ENCODE measurements at regions not wholly inside any gene's neighbourhood (a gene's known extent, or its start where the extent isn't known, plus 50 kb on each side); places are given as distances from the start of the nearest gene placed in this dataset.

DNA sequence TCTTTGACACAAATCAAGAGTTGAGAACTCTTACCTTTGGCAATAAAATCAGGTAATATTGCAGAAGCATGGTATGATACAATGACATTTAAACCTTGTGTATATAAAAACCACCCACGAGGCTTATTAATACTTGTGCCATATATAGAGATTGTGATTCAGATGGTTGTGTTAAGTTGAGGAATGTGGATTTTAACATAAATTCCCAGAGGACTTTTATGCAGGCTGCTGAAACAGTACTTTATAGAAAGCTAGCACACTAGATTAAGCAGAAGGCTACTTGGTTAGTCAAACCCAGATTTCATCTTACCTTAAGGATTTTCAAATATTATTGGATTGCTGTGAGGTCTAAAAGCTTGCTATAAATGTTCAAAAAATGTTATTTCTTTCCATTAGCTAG is 325.7 kb upstream of the PCDH10 start:
- Histone ChIP-seq H3K4me3 (no peak overlapping the region), H3K27me3 (no peaks in the 10 kb centered on the region), H3K9me3 (replicated peaks in 1 of 11) (peaks cover 0 to 2% (median 0%) of the 10 kb centered on the region in 11 experiments; a peak in 6 of 22 replicates), H3K36me3 (no peaks in the 10 kb centered on the region), H4K20me1 (no peaks in the 10 kb centered on the region; a peak in 1 of 22 replicates), H3K4me1 (peaks cover 0 to 5% (median 0%) of the 10 kb centered on the region in 10 experiments; a peak in 1 of 20 replicates), H3K4me2 (no peak overlapping the region), H3K27ac (no peak overlapping the region), H3K9ac (no peak overlapping the region)
- TF ChIP-seq Cebpa-rat (IDR thresholded peaks at IDR 0.05) = no peak

DNA sequence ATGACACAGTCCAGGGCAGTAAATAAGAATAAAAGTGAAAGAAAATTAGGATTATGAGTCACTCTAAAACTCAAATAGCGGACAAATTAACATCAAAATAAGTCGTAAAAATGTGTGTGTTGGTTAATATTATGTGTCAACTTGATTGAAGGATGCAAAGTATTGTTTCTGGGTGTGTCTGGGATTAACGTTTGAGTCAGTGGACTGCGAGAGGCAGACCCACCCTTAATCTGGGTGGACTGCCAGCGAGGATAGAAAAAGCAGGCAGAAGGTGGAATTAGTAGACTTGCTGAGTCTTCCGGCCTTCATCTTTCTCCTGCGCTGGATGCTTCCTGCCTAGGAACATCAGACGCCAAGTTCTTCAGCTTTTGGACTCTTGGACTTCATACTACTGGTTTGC is 324.3 kb upstream of the PCDH10 start:
- Histone ChIP-seq H3K4me3 (no peak overlapping the region), H3K9me3 (replicated peaks in 1 of 11) (no peaks in the 10 kb centered on the region), H3K4me2 (no peak overlapping the region), H3K36me3 (no peaks in the 10 kb centered on the region), H3K27me3 (no peaks in the 10 kb centered on the region), H3K27ac (no peak overlapping the region), H4K20me1 (no peaks in the 10 kb centered on the region; a peak in 1 of 22 replicates), H3K9ac (no peak overlapping the region), H3K4me1 (peaks cover 0 to 5% (median 0%) of the 10 kb centered on the region in 10 experiments; a peak in 1 of 20 replicates)
- no peak for TF ChIP-seq Cebpa-rat (IDR thresholded peaks at IDR 0.05)

DNA sequence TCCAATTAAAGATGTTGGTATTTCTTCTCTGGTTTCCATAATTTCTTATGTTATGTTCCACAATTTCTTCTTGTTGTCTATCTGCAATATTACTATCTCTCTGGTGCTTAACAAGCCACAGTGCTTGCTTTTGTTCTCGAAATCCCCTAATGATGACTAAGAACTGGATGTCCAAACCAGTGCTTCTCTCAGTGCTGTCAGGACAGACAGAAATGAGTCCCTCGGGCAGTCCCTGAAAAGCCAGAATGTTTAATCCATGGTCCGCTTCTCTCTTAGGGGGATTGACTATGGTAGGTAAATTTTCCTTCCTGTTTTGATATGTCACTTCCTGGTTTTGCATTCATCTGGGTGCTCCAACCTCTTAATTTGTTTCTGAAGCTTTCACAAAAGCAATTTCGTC is 321.6 kb upstream of the PCDH10 start:
- Histone ChIP-seq H4K20me1 (no peaks in the 10 kb centered on the region; a peak in 1 of 22 replicates), H3K27me3 (no peaks in the 10 kb centered on the region), H3K9me3 (replicated peaks in 1 of 11) (no peaks in the 10 kb centered on the region), H3K4me1 (peaks cover 0 to 5% (median 0%) of the 10 kb centered on the region in 10 experiments; a peak in 1 of 20 replicates), H3K4me3 (no peak overlapping the region), H3K27ac (no peak overlapping the region), H3K4me2 (no peak overlapping the region), H3K36me3 (no peaks in the 10 kb centered on the region), H3K9ac (no peak overlapping the region)
- no peak for TF ChIP-seq Cebpa-rat (IDR thresholded peaks at IDR 0.05)

DNA sequence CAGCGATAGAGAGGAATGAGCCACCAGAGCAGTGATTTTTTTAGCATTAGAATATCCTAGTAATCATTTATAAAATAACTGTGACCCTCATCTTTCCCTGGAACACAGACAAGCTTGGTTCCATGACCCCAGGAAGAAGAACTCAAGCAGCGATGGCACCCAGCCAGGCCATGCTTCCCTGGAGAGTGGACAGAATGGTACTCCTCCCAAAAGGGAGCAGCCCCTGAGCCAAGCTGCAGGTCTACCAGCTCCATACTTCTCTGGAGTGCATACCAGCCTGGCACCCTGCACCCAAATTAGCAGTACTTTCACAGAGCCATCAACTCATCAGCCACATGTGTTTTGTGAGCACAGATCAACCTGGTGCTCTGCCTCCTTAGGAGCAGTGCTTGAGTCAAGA is 310.9 kb upstream of the PCDH10 start:
- Histone ChIP-seq H3K9ac (no peak overlapping the region), H3K4me1 (no peaks in the 10 kb centered on the region), H3K27me3 (no peaks in the 10 kb centered on the region), H3K36me3 (no peaks in the 10 kb centered on the region), H4K20me1 (no peaks in the 10 kb centered on the region), H3K4me2 (no peak overlapping the region), H3K27ac (no peak overlapping the region), H3K4me3 (no peak overlapping the region), H3K9me3 (replicated peaks in 1 of 11) (peaks cover 7 to 31% (median 22%) of the 10 kb centered on the region in 11 experiments)
- TF ChIP-seq Cebpa-rat (IDR thresholded peaks at IDR 0.05) = no peak

DNA sequence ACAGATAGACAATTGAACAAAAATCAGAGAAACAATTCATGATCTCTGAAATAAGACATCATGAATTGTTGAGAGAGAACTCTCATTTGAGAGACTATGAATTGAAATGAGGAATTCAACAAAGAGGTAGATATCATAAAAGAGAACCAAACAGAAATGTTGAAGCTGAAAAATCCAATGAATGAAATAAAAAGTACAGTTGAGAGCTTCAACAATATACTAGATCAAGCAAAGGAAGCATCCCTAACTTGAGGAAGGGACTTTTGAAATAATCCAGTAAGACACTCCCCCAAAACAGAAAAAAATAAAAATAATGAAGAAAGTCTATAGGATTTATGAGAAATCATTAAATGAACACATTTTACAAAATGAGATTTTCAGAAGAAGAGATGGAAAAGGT is 310.0 kb upstream of the PCDH10 start:
- no peak overlapping the region for H3K4me2 ChIP-seq
- peaks cover 7 to 31% (median 22%) of the 10 kb centered on the region in 11 experiments for H3K9me3 ChIP-seq (replicated peaks in 1 of 11)
- no peak overlapping the region for H3K9ac ChIP-seq
- TF ChIP-seq Cebpa-rat (IDR thresholded peaks at IDR 0.05) = no peak
- H3K4me1 ChIP-seq = no peaks in the 10 kb centered on the region
- no peak overlapping the region for H3K4me3 ChIP-seq
- no peaks in the 10 kb centered on the region for H3K36me3 ChIP-seq
- H4K20me1 ChIP-seq = no peaks in the 10 kb centered on the region
- no peaks in the 10 kb centered on the region for H3K27me3 ChIP-seq
- H3K27ac ChIP-seq = no peak overlapping the region

DNA sequence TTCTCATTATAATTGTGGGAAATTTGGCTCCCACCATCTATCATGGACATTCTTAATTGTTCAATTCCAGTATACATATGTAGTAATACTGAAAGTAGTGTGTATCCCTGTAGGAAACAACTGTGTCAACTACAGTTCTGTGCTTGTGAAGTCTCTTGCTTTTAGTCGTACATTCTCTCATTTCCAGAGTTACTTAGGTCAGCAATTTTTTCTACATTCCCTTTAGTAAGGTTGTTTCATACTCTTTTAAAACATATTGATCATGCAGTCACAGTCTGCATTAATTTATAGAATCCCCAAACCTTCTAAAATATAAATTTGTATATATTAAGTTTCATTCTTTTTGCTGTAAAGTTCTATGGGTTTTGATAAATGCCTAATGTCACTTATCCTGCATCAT is 289.2 kb upstream of the PCDH10 start:
- Histone ChIP-seq H4K20me1 (no peaks in the 10 kb centered on the region), H3K36me3 (no peaks in the 10 kb centered on the region), H3K9ac (no peak overlapping the region), H3K9me3 (replicated peaks in 1 of 11) (no peaks in the 10 kb centered on the region), H3K27me3 (no peaks in the 10 kb centered on the region), H3K4me3 (no peak overlapping the region), H3K27ac (no peak overlapping the region), H3K4me1 (no peaks in the 10 kb centered on the region), H3K4me2 (no peak overlapping the region)
- no peak for TF ChIP-seq Cebpa-rat (IDR thresholded peaks at IDR 0.05)

DNA sequence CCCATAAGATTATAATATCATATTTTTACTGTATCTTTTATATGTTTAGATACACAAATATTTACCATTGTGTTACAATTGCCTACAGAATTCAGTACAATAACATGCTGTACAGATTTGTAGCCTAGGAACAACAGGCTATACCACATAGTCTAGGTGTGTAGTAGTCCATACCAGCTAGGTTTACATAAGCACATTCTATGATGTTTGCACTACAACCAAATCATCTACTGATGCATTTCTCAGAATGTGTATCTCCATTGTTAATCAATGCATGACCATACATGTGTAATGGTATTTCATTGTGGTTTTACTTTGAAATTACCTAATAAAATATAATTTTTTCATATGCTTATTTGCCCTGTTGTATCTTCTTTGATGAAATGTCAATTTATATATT is 288.1 kb upstream of the PCDH10 start:
- Histone ChIP-seq H3K4me2 (no peak overlapping the region), H3K27me3 (no peaks in the 10 kb centered on the region), H4K20me1 (no peaks in the 10 kb centered on the region), H3K36me3 (no peaks in the 10 kb centered on the region), H3K4me1 (no peaks in the 10 kb centered on the region), H3K9me3 (replicated peaks in 1 of 11) (no peaks in the 10 kb centered on the region), H3K27ac (no peak overlapping the region), H3K9ac (no peak overlapping the region), H3K4me3 (no peak overlapping the region)
- no peak for TF ChIP-seq Cebpa-rat (IDR thresholded peaks at IDR 0.05)

DNA sequence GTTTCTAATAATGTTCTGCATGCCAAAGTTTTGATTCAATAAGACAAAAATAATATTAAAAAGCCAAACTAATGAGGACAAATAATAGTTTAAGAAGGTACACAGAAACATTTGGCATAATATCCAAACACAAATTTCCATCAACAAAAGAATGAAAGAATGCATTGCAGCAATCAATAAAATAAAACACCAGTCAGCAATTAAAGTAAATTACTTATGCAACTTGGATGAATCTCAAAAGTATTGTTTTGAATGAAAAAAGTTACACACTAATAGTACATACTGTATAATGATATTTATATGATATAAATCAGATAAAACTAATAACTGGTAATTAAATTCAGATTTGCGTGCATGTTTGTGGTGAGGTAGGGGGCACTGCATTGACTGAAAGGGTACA is 285.5 kb upstream of the PCDH10 start:
- TF ChIP-seq Cebpa-rat (IDR thresholded peaks at IDR 0.05) = no peak
- Histone ChIP-seq H3K9me3 (replicated peaks in 1 of 11) (peaks cover 0 to 5% (median 0%) of the 10 kb centered on the region in 11 experiments; a peak in 1 of 22 replicates), H3K36me3 (no peaks in the 10 kb centered on the region), H3K27ac (no peak overlapping the region), H3K4me1 (no peaks in the 10 kb centered on the region), H4K20me1 (no peaks in the 10 kb centered on the region), H3K4me2 (no peak overlapping the region), H3K9ac (no peak overlapping the region), H3K27me3 (no peaks in the 10 kb centered on the region), H3K4me3 (no peak overlapping the region)

DNA sequence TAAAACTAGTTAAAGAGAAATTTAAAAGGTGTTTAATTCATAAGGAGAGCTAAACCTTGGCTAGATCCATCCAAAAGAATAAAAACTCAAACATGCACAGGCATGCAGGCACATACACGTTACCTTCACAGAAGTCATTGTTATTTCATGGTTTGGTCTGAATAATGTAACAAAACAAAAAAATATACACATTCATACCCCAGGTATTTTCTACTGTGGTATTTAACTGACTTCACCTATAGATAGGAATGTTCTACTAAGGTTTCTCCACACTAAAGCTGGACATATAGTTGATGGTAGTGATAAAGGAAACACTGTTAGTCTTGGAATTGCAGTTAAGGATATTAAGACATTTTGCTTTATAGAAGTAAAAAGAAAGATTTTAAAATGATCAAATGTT is 283.6 kb upstream of the PCDH10 start:
- H3K27ac ChIP-seq = no peak overlapping the region
- no peaks in the 10 kb centered on the region for H3K36me3 ChIP-seq
- peaks cover 0 to 5% (median 0%) of the 10 kb centered on the region in 11 experiments; a peak in 1 of 22 replicates for H3K9me3 ChIP-seq (replicated peaks in 1 of 11)
- no peaks in the 10 kb centered on the region for H4K20me1 ChIP-seq
- TF ChIP-seq Cebpa-rat (IDR thresholded peaks at IDR 0.05) = no peak
- H3K27me3 ChIP-seq = no peaks in the 10 kb centered on the region
- H3K4me3 ChIP-seq = no peak overlapping the region
- H3K4me1 ChIP-seq = no peaks in the 10 kb centered on the region
- H3K4me2 ChIP-seq = no peak overlapping the region
- H3K9ac ChIP-seq = no peak overlapping the region

DNA sequence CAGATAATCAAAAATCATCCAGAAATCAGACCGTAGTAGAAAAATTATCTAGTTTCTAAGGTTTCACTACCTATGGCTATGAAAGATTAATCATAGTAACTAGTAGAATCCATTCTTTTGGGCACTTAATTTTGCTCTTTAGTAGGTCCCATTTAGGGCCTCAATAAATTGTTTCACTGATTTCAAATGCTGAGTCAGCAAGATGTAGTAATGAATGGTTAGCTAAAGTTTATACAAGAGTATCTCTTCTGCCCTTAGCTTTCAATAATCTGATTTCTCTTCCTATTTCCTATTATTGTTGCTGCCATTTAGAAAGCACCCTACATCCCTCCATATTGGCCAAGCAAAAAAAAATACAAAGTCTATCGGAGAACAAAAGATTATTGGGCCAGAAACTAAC is 283.2 kb upstream of the PCDH10 start:
- H3K27me3 ChIP-seq = no peaks in the 10 kb centered on the region
- no peaks in the 10 kb centered on the region for H4K20me1 ChIP-seq
- no peaks in the 10 kb centered on the region for H3K36me3 ChIP-seq
- no peak overlapping the region for H3K4me3 ChIP-seq
- no peak for TF ChIP-seq Cebpa-rat (IDR thresholded peaks at IDR 0.05)
- peaks cover 0 to 5% (median 0%) of the 10 kb centered on the region in 11 experiments; a peak in 1 of 22 replicates for H3K9me3 ChIP-seq (replicated peaks in 1 of 11)
- H3K4me2 ChIP-seq = no peak overlapping the region
- H3K4me1 ChIP-seq = no peaks in the 10 kb centered on the region
- no peak overlapping the region for H3K27ac ChIP-seq
- H3K9ac ChIP-seq = no peak overlapping the region

Data from BLaER1 treated with 17β-estradiol and CSF1 and Interleukin-3, amounts not matched to agents 10 nM and 100 nM (cell line).